ENCODE measurements at regions not wholly inside any gene's neighbourhood (a gene's known extent, or its start where the extent isn't known, plus 50 kb on each side); places are given as distances from the start of the nearest gene placed in this dataset.
"Not testable (repeated sequence)": the region's sequence is repeated elsewhere in the genome, so short reads cannot be mapped to it uniquely, and the experiment has no call there.

- peak; percentile 68 for DNase-seq
These were observed 75.1 kb upstream of the USP9X start for GRCh38 chrX:41009850-41010846.

- DNase-seq, result peak; percentile 57
These were observed 70.4 kb upstream of the USP9X start for GRCh38 chrX:41014776-41015360.

- not testable (repeated sequence) for DNase-seq
These were observed 67.5 kb upstream of the USP9X start for GRCh38 chrX:41017785-41018184.

- not testable (repeated sequence) for DNase-seq
These were observed 66.7 kb upstream of the USP9X start for GRCh38 chrX:41018391-41019040.

- DNase-seq, result no peak
These were observed 66.2 kb upstream of the USP9X start for GRCh38 chrX:41019041-41019392.

GRCh38 chrX:41022566-41022965 lies 62.7 kb upstream of the USP9X start:
- peak; percentile 27 for DNase-seq

GRCh38 chrX:41023098-41023497 lies 62.1 kb upstream of the USP9X start:
- no peak for DNase-seq

GRCh38 chrX:41024335-41024734 lies 60.9 kb upstream of the USP9X start:
- DNase-seq, result not testable (repeated sequence)

GRCh38 chrX:41024755-41025154 lies 60.5 kb upstream of the USP9X start:
- no peak for DNase-seq

GRCh38 chrX:41025926-41026701 lies 59.1 kb upstream of the USP9X start:
- no peak for DNase-seq

GRCh38 chrX:41026702-41027078 lies 58.6 kb upstream of the USP9X start:
- no peak for DNase-seq

GRCh38 chrX:41029332-41029731 lies 55.9 kb upstream of the USP9X start:
- no peak for DNase-seq

GRCh38 chrX:41031256-41031967 lies 53.8 kb upstream of the USP9X start:
- no peak for DNase-seq

- DNase-seq, result no peak
These were observed 51.9 kb upstream of the USP9X start for GRCh38 chrX:41033299-41033698.

GRCh38 chrX:41034902-41035301 lies 50.3 kb upstream of the USP9X start:
- not testable (repeated sequence) for DNase-seq
